PC-9 (cell line): ENCODE measurements at regions not wholly inside any gene's neighbourhood (a gene's known extent, or its start where the extent isn't known, plus 50 kb on each side); places are given as distances from the start of the nearest gene placed in this dataset.

Experiments
- BruUV-seq: library from RNA; stranded (reverse); fragments of 400-500 nt; replicated peaks from 2 replicates; lab custom pipeline; 2021; lab: Mats Ljungman, UMichigan
- CTCF ChIA-PET: fragments of 300-600 bp; sonication (Branson Sonifier 250); formaldehyde crosslinking; loops from one replicate; lab custom pipeline; 2022; ENCODE audit warnings: antibody characterized with exemption; lab: Charles Lee
- POLR2A ChIA-PET: fragments of 300-600 bp; sonication (Branson Sonifier 250); formaldehyde crosslinking; loops from one replicate; lab custom pipeline; 2022; ENCODE audit warnings: antibody characterized with exemption; ENCODE audit not compliant: unreplicated experiment; lab: Charles Lee
- DNase-seq, 2 experiments: peaks; one replicate each; pipeline versions ENCODE4 v3.0.0 to v3.0.0-alpha.2; 2015 to 2022; ENCODE audit warnings: mixed read lengths in 1 of 2
- H2AFZ ChIP-seq: fragments of 200-600 bp; sonication (generic); 2 replicates; pipeline ENCODE4 v1.8.1; 2017; ENCODE audit warnings: antibody characterized with exemption
- H3F3A ChIP-seq: fragments of 200-600 bp; sonication (generic); 2 replicates; pipeline ENCODE4 v1.8.1; 2017; ENCODE audit warnings: antibody characterized with exemption, mild to moderate bottlenecking, low read depth; ENCODE audit not compliant: insufficient read depth
- H3K27ac ChIP-seq: fragments of 200-600 bp; sonication (generic); 2 replicates; pipeline ENCODE4 v1.6.1; 2016; ENCODE audit warnings: mixed run types
- H3K27me3 ChIP-seq: fragments of 200-600 bp; sonication (generic); 2 replicates; pipeline ENCODE4 v1.6.1; 2016; ENCODE audit warnings: low read depth, mixed run types; ENCODE audit not compliant: insufficient read depth
- H3K36me3 ChIP-seq: fragments of 200-600 bp; sonication (generic); 2 replicates; pipeline ENCODE4 v1.6.1; 2016; ENCODE audit warnings: low read depth, mixed run types
- H3K4me1 ChIP-seq: fragments of 200-600 bp; sonication (generic); replicated peaks from 2 replicates; pipeline ENCODE4 v1.6.1; 2016; ENCODE audit warnings: mixed run types; ENCODE audit not compliant: insufficient read depth
- H3K4me2 ChIP-seq: fragments of 200-600 bp; sonication (generic); 2 replicates; pipeline ENCODE4 v1.6.1; 2017; ENCODE audit warnings: mixed run types
- H3K4me3 ChIP-seq: fragments of 200-600 bp; sonication (generic); 2 replicates; pipeline ENCODE4 v1.6.1; 2016; ENCODE audit warnings: mixed run types
- H3K79me2 ChIP-seq: fragments of 200-600 bp; sonication (generic); 2 replicates; pipeline ENCODE4 v1.6.1; 2017; ENCODE audit warnings: low read depth, mixed run types
- H3K9me2 ChIP-seq: fragments of 200-600 bp; sonication (generic); 2 replicates; pipeline ENCODE4 v1.8.1; 2017; ENCODE audit warnings: mild to moderate bottlenecking; ENCODE audit not compliant: insufficient read depth
- H3K9me3 ChIP-seq: fragments of 200-600 bp; sonication (generic); 2 replicates; pipeline ENCODE4 v1.8.1; 2016; ENCODE audit warnings: low read depth; ENCODE audit not compliant: insufficient read depth
- H4K20me1 ChIP-seq: fragments of 200-600 bp; sonication (generic); 2 replicates; pipeline ENCODE4 v1.8.1; 2017; ENCODE audit not compliant: insufficient read depth
- EZH2 ChIP-seq: fragments of 200-600 bp; sonication (generic); IDR thresholded peaks from 2 replicates; pipeline ENCODE4 v1.8.0; 2017; ENCODE audit warnings: antibody characterized with exemption, low read depth
- intact Hi-C: fragments of 100-400 bp; cut with micrococcal nuclease; formaldehyde crosslinking; loops from one replicate; pipeline ENCODE4 v1.10.0; 2022; ENCODE audit not compliant: unreplicated experiment
- TF ChIP-seq, protein P1 (sequence below): fragments of 200-600 bp; sonication (generic); conservative IDR thresholded peaks from 2 replicates; pipeline ENCODE4 v1.6.1; 2017; ENCODE audit warnings: mixed run types, antibody characterized with exemption, mild to moderate bottlenecking, moderate library complexity

DNA sequence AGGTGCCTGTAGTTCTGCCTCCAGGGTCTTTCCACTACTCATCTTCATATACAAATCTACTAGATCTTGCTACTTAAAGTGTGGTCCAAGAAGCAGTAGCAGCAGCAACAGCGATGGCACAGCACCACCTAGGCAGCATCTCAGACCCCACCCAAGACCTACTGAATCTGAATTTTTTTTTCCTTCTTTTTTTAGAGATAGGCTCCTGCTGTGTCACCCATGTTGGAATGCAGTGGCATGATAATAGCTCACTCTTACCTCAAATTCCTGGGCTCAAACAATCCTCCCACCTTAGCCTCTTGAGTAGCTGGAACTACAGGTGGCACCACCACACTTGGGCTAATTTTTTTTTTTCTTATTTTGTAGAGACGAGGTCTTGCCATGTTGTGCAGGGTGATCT is 346.7 kb upstream of the TGFBR2 start:
- H3K9me2 ChIP-seq = no peaks in the 10 kb centered on the region
- no peak overlapping the region for H3K4me3 ChIP-seq
- TF ChIP-seq, protein P1, sequence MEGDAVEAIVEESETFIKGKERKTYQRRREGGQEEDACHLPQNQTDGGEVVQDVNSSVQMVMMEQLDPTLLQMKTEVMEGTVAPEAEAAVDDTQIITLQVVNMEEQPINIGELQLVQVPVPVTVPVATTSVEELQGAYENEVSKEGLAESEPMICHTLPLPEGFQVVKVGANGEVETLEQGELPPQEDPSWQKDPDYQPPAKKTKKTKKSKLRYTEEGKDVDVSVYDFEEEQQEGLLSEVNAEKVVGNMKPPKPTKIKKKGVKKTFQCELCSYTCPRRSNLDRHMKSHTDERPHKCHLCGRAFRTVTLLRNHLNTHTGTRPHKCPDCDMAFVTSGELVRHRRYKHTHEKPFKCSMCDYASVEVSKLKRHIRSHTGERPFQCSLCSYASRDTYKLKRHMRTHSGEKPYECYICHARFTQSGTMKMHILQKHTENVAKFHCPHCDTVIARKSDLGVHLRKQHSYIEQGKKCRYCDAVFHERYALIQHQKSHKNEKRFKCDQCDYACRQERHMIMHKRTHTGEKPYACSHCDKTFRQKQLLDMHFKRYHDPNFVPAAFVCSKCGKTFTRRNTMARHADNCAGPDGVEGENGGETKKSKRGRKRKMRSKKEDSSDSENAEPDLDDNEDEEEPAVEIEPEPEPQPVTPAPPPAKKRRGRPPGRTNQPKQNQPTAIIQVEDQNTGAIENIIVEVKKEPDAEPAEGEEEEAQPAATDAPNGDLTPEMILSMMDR = no peak
- no peak for TF ChIP-seq EZH2
- H4K20me1 ChIP-seq = no peaks in the 10 kb centered on the region
- POLR2A ChIA-PET = no interaction called here
- no peaks in the 10 kb centered on the region for H3K9me3 ChIP-seq
- H3K27me3 ChIP-seq = no peaks in the 10 kb centered on the region
- no peak overlapping the region for H3K4me2 ChIP-seq
- no peak for DNase-seq
- no peaks in the 10 kb centered on the region for H3K36me3 ChIP-seq
- CTCF ChIA-PET = no interaction called here
- no peak overlapping the region for H2AFZ ChIP-seq
- H3F3A ChIP-seq = no peaks in the 10 kb centered on the region
- H3K27ac ChIP-seq = no peak overlapping the region
- BruUV-seq = no TSS peak
- H3K79me2 ChIP-seq = no peaks in the 10 kb centered on the region
- intact Hi-C loops = no loop called here
- 0 out of 2 replicates have a peak, but pooled peaks cover 7% of the 10 kb centered on the region for H3K4me1 ChIP-seq

DNA sequence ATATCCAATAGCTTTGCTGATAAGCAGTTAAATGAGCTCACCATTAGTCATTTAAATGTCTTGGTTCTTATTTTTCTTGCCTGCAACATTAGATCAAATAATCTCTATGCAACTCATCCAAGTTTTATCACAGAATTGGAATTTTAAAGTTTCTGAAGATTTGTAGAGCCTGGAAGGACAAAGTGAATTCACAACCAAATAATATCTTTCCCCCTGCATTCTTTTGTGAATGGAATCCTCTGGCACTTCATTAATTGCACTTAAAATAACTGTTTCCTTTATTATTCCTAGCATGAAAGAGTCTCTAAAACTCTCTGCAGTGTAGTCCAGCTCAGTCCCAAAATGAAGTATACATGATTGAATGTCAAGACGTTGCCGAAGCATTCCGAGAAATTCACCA is 345.6 kb upstream of the TGFBR2 start:
- no peak overlapping the region for H3K27ac ChIP-seq
- H3K9me3 ChIP-seq = no peaks in the 10 kb centered on the region
- DNase-seq = no peak
- 0 out of 2 replicates have a peak, but pooled peaks cover 7% of the 10 kb centered on the region for H3K4me1 ChIP-seq
- H3K4me2 ChIP-seq = no peak overlapping the region
- TF ChIP-seq, protein P1 = no peak
- no peak for TF ChIP-seq EZH2
- no peaks in the 10 kb centered on the region for H3K9me2 ChIP-seq
- no peak overlapping the region for H2AFZ ChIP-seq
- H4K20me1 ChIP-seq = no peaks in the 10 kb centered on the region
- CTCF ChIA-PET = interaction anchor here (0.6 kb wide), 1 partner anchor 281 kb away, joined by 3 read pairs; no protein-coding TSS in a partner anchor
- intact Hi-C loops = no loop called here
- no peaks in the 10 kb centered on the region for H3K27me3 ChIP-seq
- no peak overlapping the region for H3K4me3 ChIP-seq
- no peaks in the 10 kb centered on the region for H3K36me3 ChIP-seq
- no peaks in the 10 kb centered on the region for H3F3A ChIP-seq
- POLR2A ChIA-PET = interaction anchor here (0.6 kb wide), 2 partner anchors 28 to 35 kb away, joined by 5 to 7 read pairs; no protein-coding TSS in a partner anchor
- H3K79me2 ChIP-seq = no peaks in the 10 kb centered on the region
- no TSS peak for BruUV-seq

DNA sequence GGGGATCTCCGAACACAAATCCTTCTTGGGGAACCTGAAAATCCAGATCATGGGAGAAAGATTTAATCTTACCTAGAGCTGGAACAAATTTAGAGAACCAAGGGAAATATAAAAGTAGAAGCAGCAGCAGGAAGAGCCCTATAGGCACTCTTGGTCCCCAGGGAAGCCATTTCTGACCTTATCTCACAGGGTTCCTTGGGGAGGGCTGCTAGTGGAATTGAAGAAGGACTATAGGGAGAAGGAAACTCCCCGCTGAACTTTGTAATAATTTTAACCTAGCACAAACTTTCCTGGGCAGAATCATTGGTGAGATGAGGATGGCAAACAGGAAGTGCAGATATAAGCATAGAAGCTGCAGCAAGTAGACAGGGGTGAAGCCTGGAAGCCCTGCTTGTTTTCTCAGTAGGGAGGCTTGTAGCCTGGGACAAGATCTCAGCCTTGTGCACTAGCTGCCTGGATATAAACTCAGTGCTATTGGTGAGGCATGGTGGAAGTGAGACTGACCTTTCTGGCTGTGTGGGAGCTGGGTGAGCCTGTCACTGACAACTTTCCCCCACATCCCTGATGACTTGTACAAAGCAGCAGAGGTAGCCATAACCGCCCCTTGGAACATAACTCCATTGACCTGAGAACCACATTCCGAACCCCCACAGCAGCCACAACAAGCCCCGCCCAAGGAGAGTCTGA is 343.0 kb upstream of the TGFBR2 start:
- intact Hi-C loops = no loop called here
- no peak overlapping the region for H3K4me3 ChIP-seq
- CTCF ChIA-PET = no interaction called here
- H3K9me3 ChIP-seq = no peaks in the 10 kb centered on the region
- no peak overlapping the region for H2AFZ ChIP-seq
- no peaks in the 10 kb centered on the region for H3K36me3 ChIP-seq
- H4K20me1 ChIP-seq = no peaks in the 10 kb centered on the region
- H3K79me2 ChIP-seq = no peaks in the 10 kb centered on the region
- BruUV-seq = no TSS peak
- 0 out of 2 replicates have a peak, but pooled peaks cover 7% of the 10 kb centered on the region for H3K4me1 ChIP-seq
- POLR2A ChIA-PET = interaction anchor here (0.7 kb wide), 1 partner anchor 343 kb away, joined by 6 read pairs; the partner anchor contains the start of gene TGFBR2
- no peak overlapping the region for H3K27ac ChIP-seq
- TF ChIP-seq, protein P1 = no peak
- no peak for TF ChIP-seq EZH2
- H3K27me3 ChIP-seq = no peaks in the 10 kb centered on the region
- peak; percentile 11 to 37 for DNase-seq
- peak overlapping the region; percentile 26 for H3K4me2 ChIP-seq
- no peaks in the 10 kb centered on the region for H3K9me2 ChIP-seq
- no peaks in the 10 kb centered on the region for H3F3A ChIP-seq
